ENCODE measurements at regions not wholly inside any gene's neighbourhood (a gene's known extent, or its start where the extent isn't known, plus 50 kb on each side); places are given as distances from the start of the nearest gene placed in this dataset.

- DNase-seq (ENCODE audit: low read depth in 1 of 2, low spot score in 1 of 2) (no peak), FAIRE-seq (no peak), ATAC-seq (no peak)
- 0 out of 3 replicates have a peak, but pooled peaks cover 2% of the 10 kb centered on the region for H3K9me3 ChIP-seq
- H3K27ac ChIP-seq, result no peak overlapping the region
- CTCF ChIA-PET, result interaction anchor here (1.0 kb wide), 1 partner anchor 12 kb away, joined by 3 read pairs; no protein-coding TSS in a partner anchor
- H3K4me1 ChIP-seq, result no peaks in the 10 kb centered on the region
- H3K4me2 ChIP-seq, result no peak overlapping the region
- TF ChIP-seq CEBPB (IDR thresholded peaks at IDR 0.05) (no peak), HOXA7 (CRISPR knock-in tag; IDR thresholded peaks at IDR 0.05) (no peak), ESRRA (IDR thresholded peaks at IDR 0.05; ENCODE audit: borderline replicate concordance, low read length) (no peak), TFCP2L1 (CRISPR knock-in tag; IDR thresholded peaks at IDR 0.05) (no peak), BHLHE40 (IDR thresholded peaks at IDR 0.05; ENCODE audit: low read depth, low read length) (no peak), HOXB5 (CRISPR knock-in tag; IDR thresholded peaks at IDR 0.05) (no peak), TP53 (CRISPR knock-in tag; IDR thresholded peaks at IDR 0.05) (no peak), CHD2 (IDR thresholded peaks at IDR 0.05; ENCODE audit: low read length, partially characterized antibody) (no peak), CBX8 (IDR thresholded peaks at IDR 0.05) (no peak)
- no peak overlapping the region for H3K4me3 ChIP-seq
- POLR2A ChIA-PET, result interaction anchor here (0.6 kb wide), 1 partner anchor 191 kb away, joined by 3 read pairs; no protein-coding TSS in a partner anchor
- 93% methylated on average over 9 of the region's 9 CpGs for WGBS (ENCODE audit: missing lambda C conversion rate)
Observed at GRCh38 chr6:22056398-22056797, 240.4 kb downstream of the PRL start.

GRCh38 chr6:22057962-22058361, 238.9 kb downstream of the PRL start:
- no peak for FAIRE-seq
- ChIA-PET POLR2A (no interaction called here), CTCF (no interaction called here)
- TF ChIP-seq FOSL2 (IDR thresholded peaks at IDR 0.05) (no peak), FOSL2 (CRISPR knock-in tag; IDR thresholded peaks at IDR 0.05) (no peak), SREBF2 (IDR thresholded peaks at IDR 0.05) (no peak)
- Histone ChIP-seq H3K4me1 (no peaks in the 10 kb centered on the region), H3K4me2 (no peak overlapping the region), H3K9me3 (0 out of 3 replicates have a peak, but pooled peaks cover 2% of the 10 kb centered on the region), H3K27ac (no peak overlapping the region), H3K4me3 (no peak overlapping the region)
- 75% methylated on average over 2 of the region's 2 CpGs for WGBS (ENCODE audit: missing lambda C conversion rate)
- DNase-seq (ENCODE audit: low read depth in 1 of 2, low spot score in 1 of 2), result no peak
- ATAC-seq, result no peak

- H3K4me1 ChIP-seq, result no peaks in the 10 kb centered on the region
- H3K4me2 ChIP-seq, result no peak overlapping the region
- POLR2A ChIA-PET, result no interaction called here
- 0 out of 3 replicates have a peak, but pooled peaks cover 2% of the 10 kb centered on the region for H3K9me3 ChIP-seq
- H3K4me3 ChIP-seq, result no peak overlapping the region
- TF ChIP-seq POLR2A (IDR thresholded peaks at IDR 0.05; ENCODE audit: low read length), result no peak
- TF ChIP-seq ZSCAN20 (CRISPR knock-in tag; IDR thresholded peaks at IDR 0.05), result no peak
- TF ChIP-seq ZC3H11A (IDR thresholded peaks at IDR 0.05), result no peak
- no peak for TF ChIP-seq POLR2AphosphoS2 (conservative IDR thresholded peaks at IDR 0.05; ENCODE audit: low read length)
- TF ChIP-seq HEYL (CRISPR knock-in tag; IDR thresholded peaks at IDR 0.05), result no peak
- TF ChIP-seq JUNB (IDR thresholded peaks at IDR 0.05), result no peak
- H3K27ac ChIP-seq, result 0 out of 6 replicates have a peak overlapping the region, but pooled peaks of 1 of the 2 experiments have one; percentile 10
- ATAC-seq (no peak), FAIRE-seq (no peak), DNase-seq (ENCODE audit: low read depth in 1 of 2, low spot score in 1 of 2) (no peak)
- CTCF ChIA-PET, result no interaction called here
- 88% methylated on average over 3 of the region's 3 CpGs for WGBS (ENCODE audit: missing lambda C conversion rate)
Observed at GRCh38 chr6:22059126-22059525, 237.7 kb downstream of the PRL start.

- 88% methylated on average over 1 of the region's 1 CpG for WGBS (ENCODE audit: missing lambda C conversion rate)
- POLR2A ChIA-PET, result interaction anchor here (0.5 kb wide), 1 partner anchor 27 kb away, joined by 3 read pairs; no protein-coding TSS in a partner anchor
Observed at GRCh38 chr6:22059946-22060345, 236.9 kb downstream of the PRL start.

More at GRCh38 chr6:22059946-22060345, 236.9 kb downstream of the PRL start:
- DNase-seq (ENCODE audit: low read depth in 1 of 2, low spot score in 1 of 2) (no peak), ATAC-seq (no peak), FAIRE-seq (no peak)
- H3K4me2 ChIP-seq, result no peak overlapping the region
- H3K4me1 ChIP-seq, result no peaks in the 10 kb centered on the region
- 0 out of 3 replicates have a peak, but pooled peaks cover 2% of the 10 kb centered on the region for H3K9me3 ChIP-seq
- CTCF ChIA-PET, result no interaction called here
- no peak overlapping the region for H3K27ac ChIP-seq
- TF ChIP-seq CHD2 (IDR thresholded peaks at IDR 0.05; ENCODE audit: low read length, partially characterized antibody), result no peak
- TF ChIP-seq POLR2AphosphoS2 (conservative IDR thresholded peaks at IDR 0.05; ENCODE audit: low read length), result no peak
- no peak for TF ChIP-seq EHF (CRISPR knock-in tag; IDR thresholded peaks at IDR 0.05)
- TF ChIP-seq TFCP2L1 (CRISPR knock-in tag; IDR thresholded peaks at IDR 0.05), result no peak
- TF ChIP-seq MAFK (IDR thresholded peaks at IDR 0.05; ENCODE audit: partially characterized antibody), result no peak
- TF ChIP-seq FOSB (CRISPR knock-in tag; IDR thresholded peaks at IDR 0.05), result no peak
- no peak for TF ChIP-seq ZSCAN20 (CRISPR knock-in tag; IDR thresholded peaks at IDR 0.05)
- no peak for TF ChIP-seq BHLHE40 (IDR thresholded peaks at IDR 0.05; ENCODE audit: low read depth, low read length)
- no peak for TF ChIP-seq SREBF2 (IDR thresholded peaks at IDR 0.05)
- TF ChIP-seq HOXB5 (CRISPR knock-in tag; IDR thresholded peaks at IDR 0.05), result no peak
- no peak for TF ChIP-seq ZNF302 (CRISPR knock-in tag; IDR thresholded peaks at IDR 0.05)
- no peak for TF ChIP-seq PHF8 (IDR thresholded peaks at IDR 0.05; ENCODE audit: borderline replicate concordance, low read depth)
- TF ChIP-seq MYC (IDR thresholded peaks at IDR 0.05; ENCODE audit: borderline replicate concordance, low read length), result no peak
- TF ChIP-seq, protein P1, sequence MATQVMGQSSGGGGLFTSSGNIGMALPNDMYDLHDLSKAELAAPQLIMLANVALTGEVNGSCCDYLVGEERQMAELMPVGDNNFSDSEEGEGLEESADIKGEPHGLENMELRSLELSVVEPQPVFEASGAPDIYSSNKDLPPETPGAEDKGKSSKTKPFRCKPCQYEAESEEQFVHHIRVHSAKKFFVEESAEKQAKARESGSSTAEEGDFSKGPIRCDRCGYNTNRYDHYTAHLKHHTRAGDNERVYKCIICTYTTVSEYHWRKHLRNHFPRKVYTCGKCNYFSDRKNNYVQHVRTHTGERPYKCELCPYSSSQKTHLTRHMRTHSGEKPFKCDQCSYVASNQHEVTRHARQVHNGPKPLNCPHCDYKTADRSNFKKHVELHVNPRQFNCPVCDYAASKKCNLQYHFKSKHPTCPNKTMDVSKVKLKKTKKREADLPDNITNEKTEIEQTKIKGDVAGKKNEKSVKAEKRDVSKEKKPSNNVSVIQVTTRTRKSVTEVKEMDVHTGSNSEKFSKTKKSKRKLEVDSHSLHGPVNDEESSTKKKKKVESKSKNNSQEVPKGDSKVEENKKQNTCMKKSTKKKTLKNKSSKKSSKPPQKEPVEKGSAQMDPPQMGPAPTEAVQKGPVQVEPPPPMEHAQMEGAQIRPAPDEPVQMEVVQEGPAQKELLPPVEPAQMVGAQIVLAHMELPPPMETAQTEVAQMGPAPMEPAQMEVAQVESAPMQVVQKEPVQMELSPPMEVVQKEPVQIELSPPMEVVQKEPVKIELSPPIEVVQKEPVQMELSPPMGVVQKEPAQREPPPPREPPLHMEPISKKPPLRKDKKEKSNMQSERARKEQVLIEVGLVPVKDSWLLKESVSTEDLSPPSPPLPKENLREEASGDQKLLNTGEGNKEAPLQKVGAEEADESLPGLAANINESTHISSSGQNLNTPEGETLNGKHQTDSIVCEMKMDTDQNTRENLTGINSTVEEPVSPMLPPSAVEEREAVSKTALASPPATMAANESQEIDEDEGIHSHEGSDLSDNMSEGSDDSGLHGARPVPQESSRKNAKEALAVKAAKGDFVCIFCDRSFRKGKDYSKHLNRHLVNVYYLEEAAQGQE (IDR thresholded peaks at IDR 0.05), result no peak
- no peak for TF ChIP-seq RARB (CRISPR knock-in tag; IDR thresholded peaks at IDR 0.05)
- no peak overlapping the region for H3K4me3 ChIP-seq

Data from A549 (cell line).